GM20000 (cell line): ENCODE measurements at regions not wholly inside any gene's neighbourhood (a gene's known extent, or its start where the extent isn't known, plus 50 kb on each side); places are given as distances from the start of the nearest gene placed in this dataset.
"Not testable (repeated sequence)": the region's sequence is repeated elsewhere in the genome, so short reads cannot be mapped to it uniquely, and the experiment has no call there.

Experiments
- DNase-seq: peaks from one replicate; pipeline ENCODE4 v3.0.0; 2012; ENCODE audit warnings: low spot score
- CTCF ChIP-seq: IDR thresholded peaks from 2 replicates; pipeline ENCODE4 v1.5.1; 2012; ENCODE audit warnings: mild to moderate bottlenecking, control low read depth; ENCODE audit errors: extremely low read depth, missing control alignments

GRCh38 chr3:29026286-29026685 is 254.6 kb upstream of the RBMS3 start:
- no peak for DNase-seq
- TF ChIP-seq CTCF: no peak

- DNase-seq: no peak
- no peak for TF ChIP-seq CTCF
These were observed 253.9 kb upstream of the RBMS3 start for GRCh38 chr3:29026959-29027358.

GRCh38 chr3:29031175-29031574 is 249.7 kb upstream of the RBMS3 start:
- not testable (repeated sequence) for DNase-seq

DNA sequence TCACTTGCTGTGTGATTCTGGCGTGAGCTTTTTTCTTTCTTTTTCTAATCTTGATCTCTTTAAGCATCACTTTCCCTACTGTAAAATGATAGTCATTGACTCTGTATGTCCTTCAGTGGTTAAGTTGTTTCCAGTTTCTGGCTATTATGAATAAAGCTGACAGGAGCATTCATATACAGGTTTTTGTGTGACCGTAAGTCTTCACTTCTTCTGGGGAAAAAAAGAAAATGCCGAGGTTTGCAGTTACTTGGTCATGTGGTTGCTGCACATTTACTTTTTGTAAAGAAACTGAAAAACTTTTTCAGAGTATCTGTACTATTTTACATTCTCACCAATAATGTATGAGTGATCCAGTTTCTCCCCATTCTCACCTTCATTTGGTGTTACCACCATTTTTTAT is 247.4 kb upstream of the RBMS3 start:
- DNase-seq: no peak
- TF ChIP-seq CTCF: no peak

DNA sequence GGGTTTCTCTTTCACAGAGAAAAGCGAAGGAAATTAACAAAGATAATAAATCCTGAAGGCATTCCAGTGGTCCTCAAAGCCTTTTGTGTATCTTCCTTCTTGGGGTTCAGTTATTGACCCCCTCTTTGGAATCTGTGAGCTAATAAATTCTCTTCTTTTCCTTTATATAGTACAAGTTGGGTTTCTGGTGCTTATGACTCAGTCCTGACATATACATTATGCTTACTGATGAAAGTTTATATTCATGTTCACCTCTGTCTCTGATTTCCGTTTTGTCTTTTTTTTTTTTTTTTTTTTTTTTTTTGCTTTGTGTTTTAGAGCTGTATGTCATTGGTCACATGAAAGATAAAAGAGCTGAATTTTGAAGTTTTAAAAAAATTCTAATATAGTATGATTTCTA is 230.7 kb upstream of the RBMS3 start:
- DNase-seq: no peak
- TF ChIP-seq CTCF: no peak

- no peak for DNase-seq
- TF ChIP-seq CTCF: no peak
These were observed 223.5 kb upstream of the RBMS3 start for GRCh38 chr3:29057326-29057725.

DNA sequence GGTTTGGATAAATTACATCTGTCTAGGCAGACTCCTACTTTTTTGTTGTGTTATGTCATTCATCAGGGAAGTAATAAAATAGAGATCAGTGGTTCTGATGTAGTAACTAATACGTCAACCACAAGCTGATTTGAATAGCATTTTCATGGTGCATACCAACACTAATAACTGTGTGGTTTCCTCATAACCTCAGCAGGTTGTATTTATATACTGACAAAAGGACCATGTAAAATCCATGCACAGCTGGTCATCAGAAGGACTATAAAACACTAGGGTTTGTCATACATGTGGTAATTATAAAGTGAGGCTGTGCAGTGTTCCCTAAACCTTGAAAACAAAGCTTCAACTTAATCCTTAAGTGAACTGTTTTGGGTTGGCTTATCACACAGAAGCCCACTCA is 216.8 kb upstream of the RBMS3 start:
- no peak for TF ChIP-seq CTCF
- DNase-seq: no peak

DNA sequence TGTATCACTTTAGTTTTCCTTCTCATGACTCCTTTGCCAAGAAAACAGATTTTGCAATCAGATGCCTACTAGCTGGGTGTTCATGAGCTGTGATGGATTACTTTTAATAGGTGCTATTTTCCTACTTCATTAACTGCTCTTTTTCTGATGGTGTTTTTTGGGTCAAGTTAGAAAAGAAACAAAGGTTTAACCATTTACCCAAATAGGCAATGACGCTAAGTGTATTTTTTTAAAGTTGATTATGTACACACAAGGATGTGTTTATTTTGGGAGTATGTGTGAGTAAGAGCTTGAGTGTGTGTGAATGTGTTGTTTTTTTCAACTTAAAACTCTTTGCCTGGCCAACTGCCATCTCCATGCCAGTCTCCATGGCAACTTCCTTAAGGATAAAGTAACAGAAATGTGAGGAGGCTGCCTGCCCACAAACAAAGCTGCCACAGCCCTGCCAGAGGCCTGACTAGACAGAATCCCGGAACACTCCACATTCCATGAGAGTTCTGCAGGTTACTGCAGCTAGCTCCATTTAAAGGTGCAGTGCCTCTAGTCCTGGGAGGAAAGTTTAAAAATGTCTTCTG is 215.6 kb upstream of the RBMS3 start:
- no peak for TF ChIP-seq CTCF
- DNase-seq: no peak
